Stimulated activated CD4-positive, alpha-beta T cell treated with anti-CD3 and anti-CD28 coated beads, Interleukin-12 subunit alpha, Interleukin-12 subunit beta, amount 100 ng/mL, for 4 hours (primary cell): ENCODE measurements at regions not wholly inside any gene's neighbourhood (a gene's known extent, or its start where the extent isn't known, plus 50 kb on each side); places are given as distances from the start of the nearest gene placed in this dataset.

ENCODE experiments used
- DNase-seq: peaks from one replicate; pipeline ENCODE4 v3.0.0-alpha.2; 2020

GRCh38 chr4:18815081-18815778, 793.7 kb upstream of the LCORL start:
- no peak for DNase-seq

- DNase-seq, result no peak
Measured at GRCh38 chr4:18813771-18814170, 792.2 kb upstream of the LCORL start.

GRCh38 chr4:18813055-18813454, 791.5 kb upstream of the LCORL start:
- no peak for DNase-seq

GRCh38 chr4:18803781-18804180, 782.2 kb upstream of the LCORL start:
- DNase-seq, result no peak

- no peak for DNase-seq
Measured at GRCh38 chr4:18798123-18798522, 776.6 kb upstream of the LCORL start.

GRCh38 chr4:18795794-18796193, 774.2 kb upstream of the LCORL start:
- no peak for DNase-seq

- DNase-seq, result no peak
Measured at GRCh38 chr4:18777190-18777930, 755.8 kb upstream of the LCORL start.

- DNase-seq, result no peak
Measured at GRCh38 chr4:18767921-18768320, 746.4 kb upstream of the LCORL start.

GRCh38 chr4:18756671-18757070, 735.1 kb upstream of the LCORL start:
- no peak for DNase-seq

- no peak for DNase-seq
Measured at GRCh38 chr4:18754180-18754579, 732.6 kb upstream of the LCORL start.

- no peak for DNase-seq
Measured at GRCh38 chr4:18751083-18751482, 729.5 kb upstream of the LCORL start.

GRCh38 chr4:18749391-18749790, 727.8 kb upstream of the LCORL start:
- DNase-seq, result no peak

GRCh38 chr4:18736551-18736950, 715.0 kb upstream of the LCORL start:
- DNase-seq, result no peak

- no peak for DNase-seq
Measured at GRCh38 chr4:18735740-18736268, 714.2 kb upstream of the LCORL start.

GRCh38 chr4:18734405-18734804, 712.9 kb upstream of the LCORL start:
- DNase-seq, result no peak

GRCh38 chr4:18733961-18734360, 712.4 kb upstream of the LCORL start:
- no peak for DNase-seq

GRCh38 chr4:18722748-18723191, 701.2 kb upstream of the LCORL start:
- DNase-seq, result no peak

- DNase-seq, result no peak
Measured at GRCh38 chr4:18698119-18698883, 676.7 kb upstream of the LCORL start.

GRCh38 chr4:18695733-18696527, 674.4 kb upstream of the LCORL start:
- no peak for DNase-seq

- DNase-seq, result no peak
Measured at GRCh38 chr4:18691431-18692200, 670.1 kb upstream of the LCORL start.

GRCh38 chr4:18690291-18690955, 668.9 kb upstream of the LCORL start:
- no peak for DNase-seq
